Raji (cell line): ENCODE measurements at regions not wholly inside any gene's neighbourhood (a gene's known extent, or its start where the extent isn't known, plus 50 kb on each side); places are given as distances from the start of the nearest gene placed in this dataset.

Source experiments
- POLR2A ChIP-seq: IDR thresholded peaks from 2 replicates; pipeline ENCODE4 v1.6.1; 2011; ENCODE audit warnings: low read depth, low read length, control low read depth; ENCODE audit not compliant: insufficient read depth

DNA sequence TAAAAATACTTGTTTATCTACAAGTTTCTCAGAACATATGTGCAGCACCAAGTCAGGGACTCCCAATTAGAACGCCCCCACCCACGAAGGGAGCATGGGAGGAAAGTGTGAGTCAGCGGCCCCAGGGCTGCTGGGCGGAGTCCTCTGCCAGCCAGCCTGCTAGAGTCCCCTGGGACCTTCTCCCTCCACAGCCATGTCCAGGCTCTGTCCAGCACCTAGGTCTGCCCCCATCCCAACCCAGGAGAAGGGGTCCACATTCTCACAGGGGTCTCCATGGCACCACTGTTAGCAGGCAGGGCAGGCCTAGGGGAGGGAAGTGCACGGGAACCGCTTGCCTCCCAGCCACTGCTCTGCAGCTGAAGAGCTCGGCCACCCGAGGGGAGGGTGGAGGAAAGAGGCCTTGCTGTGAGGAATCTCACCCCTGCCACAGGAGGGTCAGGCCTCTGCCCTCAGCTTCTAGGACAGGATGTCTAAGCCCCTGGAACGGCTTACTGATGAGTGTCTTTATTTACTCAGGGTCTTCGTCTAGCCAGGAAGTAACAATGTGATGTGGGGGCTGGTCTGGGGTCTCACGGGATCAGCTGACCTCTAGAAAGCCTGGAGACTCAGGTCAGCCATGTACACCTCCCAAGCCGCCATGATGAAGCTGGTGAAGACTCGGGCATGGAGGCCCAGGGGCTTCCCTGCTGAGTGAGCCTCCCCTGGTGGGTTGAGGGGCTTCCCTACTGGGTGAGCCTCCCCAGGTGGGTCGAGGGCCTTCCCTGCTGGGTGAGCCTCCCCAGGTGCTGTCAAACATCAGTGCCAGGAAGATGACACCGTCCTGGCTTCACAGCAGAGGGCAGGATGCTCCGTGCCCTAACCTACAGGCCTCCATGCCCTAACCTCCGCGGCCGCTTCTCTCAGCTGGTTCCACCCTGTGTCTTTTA, 190.3 kb downstream of the RBFOX3 start:
- TF ChIP-seq POLR2A = no peak

DNA sequence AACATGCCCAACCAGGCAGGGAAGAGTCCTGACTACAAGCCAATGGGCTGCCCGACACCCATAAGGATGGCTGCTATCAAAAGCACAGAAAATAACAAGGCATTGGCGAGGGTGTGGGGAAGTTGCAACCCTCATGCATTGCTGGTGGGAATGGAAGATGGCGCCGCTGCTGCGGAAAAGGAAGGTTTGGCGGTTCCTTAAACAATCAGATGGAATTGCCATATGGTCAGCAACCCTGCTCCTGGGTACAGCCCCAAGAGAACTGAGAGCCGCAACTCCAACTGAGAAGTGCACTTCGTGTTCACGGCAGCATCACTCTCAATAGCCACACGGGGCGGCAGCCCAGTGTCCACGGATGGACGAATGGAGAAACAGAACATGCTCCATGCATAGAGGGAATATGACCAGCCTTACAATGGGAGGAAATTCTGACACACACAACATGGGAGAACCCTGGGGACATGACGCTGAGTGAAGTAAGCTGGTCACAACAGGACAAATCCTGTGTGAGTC, 193.3 kb downstream of the RBFOX3 start:
- no peak for TF ChIP-seq POLR2A

DNA sequence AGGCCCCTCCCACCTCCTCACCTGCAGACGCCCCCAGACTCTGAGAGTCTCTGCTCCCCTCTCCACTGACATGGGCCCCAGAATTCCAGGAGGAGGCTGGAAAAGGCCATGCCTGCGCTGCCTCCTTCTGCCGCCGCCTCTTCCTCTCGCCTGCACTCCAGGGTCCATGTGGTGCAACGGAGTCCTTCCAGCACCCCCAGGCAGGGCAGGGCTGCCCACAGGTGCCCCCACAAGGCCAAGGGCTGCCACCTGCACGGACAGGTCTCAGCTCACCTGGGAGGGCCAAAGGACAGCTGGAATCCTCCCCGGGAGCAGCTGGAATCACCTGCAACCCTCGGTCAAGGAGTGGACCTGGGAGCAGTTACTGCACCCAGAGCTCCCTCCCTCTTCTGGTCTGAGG, 194.9 kb downstream of the RBFOX3 start:
- no peak for TF ChIP-seq POLR2A

DNA sequence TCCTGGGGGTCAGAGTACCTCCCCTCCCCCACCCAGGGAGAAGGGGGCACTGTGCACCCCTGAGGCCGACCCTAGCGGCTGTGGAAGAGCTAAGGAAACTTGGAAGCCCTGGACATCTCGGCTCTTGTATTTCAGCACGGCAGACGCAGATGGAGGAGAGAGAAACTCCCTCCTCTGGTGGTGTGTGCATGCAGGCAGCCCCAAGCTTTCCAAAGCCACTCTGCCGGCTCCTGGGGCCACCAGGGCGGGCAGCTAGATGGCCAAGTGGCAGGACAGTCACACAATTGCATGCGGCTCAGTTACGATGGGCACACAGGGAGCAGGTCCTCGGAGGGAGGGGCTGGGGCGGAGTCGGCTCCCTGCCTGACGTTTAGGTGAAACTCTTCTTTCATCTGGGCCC, 195.5 kb downstream of the RBFOX3 start:
- TF ChIP-seq POLR2A = no peak

DNA sequence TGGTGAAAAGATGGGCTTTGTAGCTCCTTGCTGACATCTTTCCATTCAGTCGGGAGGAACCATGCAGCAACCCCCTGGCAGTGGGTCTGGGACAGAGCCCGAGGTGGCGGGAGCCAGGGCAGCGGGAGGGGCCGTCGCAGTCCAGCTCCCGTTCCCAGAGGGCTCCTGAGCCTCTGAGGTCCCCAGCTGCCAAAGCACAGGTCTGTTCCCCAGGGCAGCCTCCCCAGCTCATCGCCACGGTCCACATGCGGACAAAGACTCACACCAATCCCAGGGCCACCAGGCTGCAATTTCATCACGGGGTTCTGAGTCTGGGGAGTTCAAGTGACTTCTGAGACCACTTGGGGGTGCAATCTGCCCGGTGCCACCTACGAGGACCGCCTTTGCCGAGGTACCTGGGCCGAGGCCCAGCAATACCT, 196.0 kb downstream of the RBFOX3 start:
- TF ChIP-seq POLR2A = no peak

DNA sequence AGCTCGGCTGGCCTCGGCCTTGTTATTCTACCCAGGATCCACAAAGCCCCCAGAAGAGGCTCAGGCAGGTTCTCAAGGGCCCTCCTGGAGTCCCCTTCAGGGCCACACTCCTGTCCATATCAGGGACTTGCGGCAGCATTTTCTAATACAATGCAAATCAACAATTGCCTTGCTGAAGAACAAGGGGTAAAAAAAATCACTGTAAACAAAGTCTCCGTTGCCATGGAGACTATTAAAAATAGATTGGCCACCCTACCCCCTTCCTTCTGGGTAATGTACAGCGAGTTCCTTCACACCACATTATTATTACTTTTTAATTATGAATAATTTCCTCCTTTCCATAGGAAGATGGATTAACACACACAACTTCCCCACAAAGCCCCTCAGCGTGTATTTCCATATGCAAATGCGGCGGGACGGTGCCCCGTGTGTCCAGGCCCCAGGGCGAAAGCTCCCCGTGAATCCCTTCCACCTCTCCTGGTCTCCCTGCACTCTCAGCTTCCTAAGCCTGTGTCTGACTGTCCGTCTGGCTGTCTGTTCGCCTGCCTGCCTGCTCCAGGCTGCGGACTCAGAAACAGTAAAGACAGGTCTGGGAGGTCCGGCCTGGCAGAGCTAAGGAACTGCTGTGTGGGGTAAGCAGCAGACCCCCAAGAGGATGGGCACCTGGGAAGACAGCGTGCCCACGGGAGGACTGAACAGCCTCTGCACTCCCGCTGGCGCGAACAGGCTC, 196.6 kb downstream of the RBFOX3 start:
- no peak for TF ChIP-seq POLR2A

DNA sequence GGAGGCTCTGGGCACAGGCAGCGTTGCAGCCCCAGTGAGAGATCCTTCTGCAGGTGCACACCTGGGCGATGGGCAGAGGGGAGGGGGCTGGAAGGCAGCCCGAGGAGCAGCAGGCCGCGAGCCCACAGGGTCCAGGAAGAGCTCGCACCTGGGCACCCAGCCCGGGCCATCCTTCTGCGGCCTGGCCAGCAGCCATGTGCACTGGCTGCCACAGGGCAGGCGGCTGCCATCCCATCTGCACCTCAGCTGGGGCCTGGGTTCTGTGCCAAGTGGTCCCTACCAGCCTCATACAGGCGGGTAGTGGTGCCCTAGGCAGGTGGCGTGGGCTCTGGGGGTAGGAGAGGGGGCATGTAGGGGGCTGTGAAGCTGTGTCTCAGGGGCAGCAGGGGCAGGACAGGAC, 197.2 kb downstream of the RBFOX3 start:
- TF ChIP-seq POLR2A = no peak

DNA sequence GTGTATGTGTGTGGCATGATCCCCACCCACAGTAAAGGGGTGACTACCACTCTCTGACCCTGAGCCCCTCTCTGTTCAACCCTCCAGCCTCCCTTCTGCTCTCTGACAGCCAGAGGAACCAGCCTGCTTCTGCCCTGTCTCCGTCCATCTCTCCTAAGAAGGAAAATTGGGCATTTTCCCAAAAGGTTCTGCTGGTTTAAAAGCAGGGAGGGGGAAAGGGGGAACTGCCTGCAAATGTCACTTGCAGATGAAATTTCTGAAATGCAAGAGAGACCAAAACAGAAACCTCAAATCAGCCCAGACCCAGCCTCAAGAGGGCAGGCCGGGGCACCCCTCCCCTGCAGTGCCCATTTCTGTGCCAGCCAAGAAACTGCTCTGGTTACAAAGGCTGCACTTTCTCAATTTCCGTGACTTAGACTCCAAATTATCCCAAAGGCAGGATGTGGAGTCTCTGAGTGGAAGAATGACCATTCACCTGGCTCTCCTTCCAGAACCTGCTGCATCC, 197.9 kb downstream of the RBFOX3 start:
- no peak for TF ChIP-seq POLR2A

DNA sequence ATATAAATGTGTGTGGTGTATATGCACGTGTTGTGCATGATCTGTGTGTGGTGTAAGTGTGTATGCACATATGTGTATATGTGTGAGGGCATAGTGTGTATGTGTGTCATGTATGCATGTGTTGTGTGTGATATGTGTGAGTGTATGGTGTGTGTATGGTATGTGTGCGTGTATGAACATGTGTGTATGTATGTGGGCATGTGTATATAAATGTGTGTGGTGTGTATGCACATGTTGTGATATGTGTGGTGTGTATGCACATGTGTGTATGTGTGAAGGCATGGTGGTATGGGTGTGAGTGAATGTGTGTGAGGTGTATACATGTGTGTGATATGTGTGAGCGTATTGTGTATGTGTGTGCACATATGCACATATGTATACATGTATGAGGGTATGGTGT, 198.7 kb downstream of the RBFOX3 start:
- TF ChIP-seq POLR2A = no peak

DNA sequence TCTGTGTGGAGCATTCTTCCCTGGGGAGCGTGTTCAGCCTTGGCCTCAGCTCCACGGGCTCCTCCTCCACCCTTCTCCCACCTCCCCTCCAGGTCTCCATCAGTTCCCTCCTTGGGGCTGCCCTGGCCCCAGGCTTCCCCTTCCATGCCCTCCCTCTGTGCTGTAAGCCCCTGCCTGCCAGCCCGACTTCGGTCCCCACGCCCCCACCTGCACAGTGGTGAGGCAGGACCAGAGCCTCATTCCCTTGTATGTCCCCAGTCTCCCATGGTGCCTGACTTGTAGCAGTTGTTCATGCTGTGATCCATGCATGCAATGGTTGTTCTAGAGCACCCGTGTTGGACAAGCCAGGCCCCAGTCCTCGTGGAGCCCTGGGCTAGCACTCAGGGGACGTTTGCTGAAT, 199.4 kb downstream of the RBFOX3 start:
- TF ChIP-seq POLR2A = no peak

DNA sequence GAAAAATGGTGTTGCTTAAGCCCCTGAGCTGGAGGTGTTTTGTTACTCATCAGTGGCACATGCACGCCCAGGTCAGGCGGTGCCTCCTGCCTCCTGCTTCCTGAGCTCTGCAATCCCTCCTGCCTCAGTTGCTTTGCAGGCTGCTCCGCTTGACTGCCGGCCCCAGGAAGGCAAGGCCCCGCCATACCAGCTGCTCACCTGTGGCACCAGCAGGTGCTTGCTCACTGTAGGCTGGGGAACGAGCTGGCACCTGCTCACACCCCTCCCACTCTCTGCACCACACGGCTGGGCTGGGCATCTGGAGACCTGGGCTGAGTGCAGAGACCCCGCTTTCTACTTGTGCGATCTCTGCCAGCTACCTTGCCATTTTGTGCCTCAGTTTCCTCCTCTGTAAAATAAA, 200.2 kb downstream of the RBFOX3 start:
- no peak for TF ChIP-seq POLR2A

DNA sequence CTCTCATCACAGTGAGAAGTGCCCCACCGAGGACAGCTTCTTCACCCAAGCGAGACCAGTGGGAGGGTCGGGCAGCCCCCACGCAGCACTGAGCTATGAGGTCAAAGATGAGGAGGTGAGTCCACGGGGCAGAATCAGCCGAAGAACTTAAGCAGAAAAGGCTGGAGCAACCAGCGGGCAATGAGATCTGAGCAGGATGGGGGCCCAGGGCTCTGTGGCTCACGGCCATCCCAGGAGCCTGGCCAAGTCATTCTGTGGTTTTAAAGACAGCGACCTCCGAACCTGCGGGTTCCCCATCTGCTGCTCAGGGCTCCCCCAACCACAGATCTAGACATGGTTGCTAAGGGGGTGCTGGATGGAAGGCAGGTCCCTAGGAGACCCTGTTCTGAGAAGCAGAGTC, 202.6 kb downstream of the RBFOX3 start:
- no peak for TF ChIP-seq POLR2A

DNA sequence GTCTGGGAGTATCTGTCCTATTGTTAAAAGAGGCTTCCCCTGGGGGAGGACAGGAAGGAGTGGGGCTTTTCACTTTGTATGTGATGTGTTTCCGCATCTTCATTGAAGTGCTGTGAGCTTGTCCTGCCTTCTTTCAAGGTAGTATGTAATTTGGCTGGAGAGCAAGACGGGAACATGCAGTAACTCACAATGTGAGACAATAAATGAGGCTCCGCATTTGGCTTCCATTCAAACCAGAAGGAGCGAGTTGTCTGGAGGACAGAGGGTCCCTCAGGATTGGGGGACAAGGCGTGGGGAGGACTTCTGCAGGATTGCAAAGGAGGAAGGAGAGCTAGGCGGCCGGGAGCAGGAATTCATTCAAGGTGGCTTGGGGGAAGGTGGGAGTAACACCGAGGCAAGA, 203.5 kb downstream of the RBFOX3 start:
- TF ChIP-seq POLR2A = no peak

DNA sequence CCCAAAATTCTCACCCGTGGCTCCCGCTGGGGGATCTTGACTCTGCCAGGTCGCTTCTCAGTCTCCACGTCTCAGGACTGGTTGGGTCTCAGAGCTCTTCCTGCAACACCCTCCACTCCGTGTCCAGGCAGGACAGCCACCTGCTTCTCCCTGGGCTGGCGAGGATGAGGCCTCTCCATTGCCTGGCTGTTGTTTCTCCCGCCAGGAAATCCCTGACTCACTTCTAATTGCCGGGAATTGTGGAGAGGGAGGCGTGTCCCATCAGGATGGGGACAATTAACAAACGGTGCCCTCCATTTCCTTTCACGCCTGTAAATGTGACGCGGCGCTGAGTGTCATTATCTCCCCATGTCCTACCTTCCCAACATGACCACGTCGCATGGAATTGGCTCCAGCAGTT, 204.5 kb downstream of the RBFOX3 start:
- TF ChIP-seq POLR2A = no peak

DNA sequence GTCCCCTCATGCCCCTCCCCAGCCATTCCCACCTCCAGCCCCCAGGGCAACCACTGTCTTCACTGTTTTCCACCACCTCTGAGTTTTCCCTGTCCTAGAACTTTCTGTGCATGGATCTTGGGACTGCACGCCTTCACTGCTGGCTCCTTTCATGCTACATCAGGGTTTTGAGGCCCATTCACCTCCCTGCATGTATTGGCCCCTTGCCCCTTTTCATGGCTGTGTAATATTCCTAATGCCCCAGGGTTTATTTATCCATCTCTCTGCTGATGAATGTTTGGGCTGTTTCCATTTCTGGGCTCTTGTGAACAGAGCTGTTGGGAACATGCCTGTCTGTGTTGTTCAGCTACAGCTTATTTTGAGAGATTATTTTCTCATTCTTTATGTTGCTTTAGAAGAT, 205.0 kb downstream of the RBFOX3 start:
- no peak for TF ChIP-seq POLR2A
